T-helper 9 cell (primary cell): ENCODE measurements at regions not wholly inside any gene's neighbourhood (a gene's known extent, or its start where the extent isn't known, plus 50 kb on each side); places are given as distances from the start of the nearest gene placed in this dataset.

ENCODE experiments used
- DNase-seq: peaks from one replicate; pipeline ENCODE4 v3.0.0-alpha.2; 2020

- DNase-seq: no peak
Measured at GRCh38 chr10:88110822-88111221, 247.4 kb downstream of the PTEN start.

GRCh38 chr10:88111294-88111693 is 247.9 kb downstream of the PTEN start:
- no peak for DNase-seq

GRCh38 chr10:88113232-88113631 is 249.8 kb downstream of the PTEN start:
- no peak for DNase-seq

- DNase-seq: no peak
Measured at GRCh38 chr10:88113657-88114272, 250.3 kb downstream of the PTEN start.

- no peak for DNase-seq
Measured at GRCh38 chr10:88114368-88114767, 250.9 kb downstream of the PTEN start.

GRCh38 chr10:88115407-88115806 is 252.0 kb downstream of the PTEN start:
- DNase-seq: no peak

- no peak for DNase-seq
Measured at GRCh38 chr10:88115968-88116367, 252.5 kb downstream of the PTEN start.

GRCh38 chr10:88116481-88116880 is 253.1 kb downstream of the PTEN start:
- no peak for DNase-seq

- DNase-seq: no peak
Measured at GRCh38 chr10:88116971-88117626, 253.7 kb downstream of the PTEN start.

GRCh38 chr10:88117869-88118632 is 254.6 kb downstream of the PTEN start:
- no peak for DNase-seq

- DNase-seq: no peak
Measured at GRCh38 chr10:88118729-88119128, 255.3 kb downstream of the PTEN start.

GRCh38 chr10:88119160-88119559 is 255.7 kb downstream of the PTEN start:
- no peak for DNase-seq

GRCh38 chr10:88120075-88120474 is 256.6 kb downstream of the PTEN start:
- DNase-seq: no peak

- DNase-seq: no peak
Measured at GRCh38 chr10:88120599-88121333, 257.3 kb downstream of the PTEN start.

- no peak for DNase-seq
Measured at GRCh38 chr10:88121361-88121760, 257.9 kb downstream of the PTEN start.

GRCh38 chr10:88122145-88122544 is 258.7 kb downstream of the PTEN start:
- DNase-seq: no peak

GRCh38 chr10:88122576-88122975 is 259.2 kb downstream of the PTEN start:
- DNase-seq: no peak

GRCh38 chr10:88125766-88126165 is 262.3 kb downstream of the PTEN start:
- DNase-seq: no peak

GRCh38 chr10:88126699-88127098 is 263.3 kb downstream of the PTEN start:
- DNase-seq: no peak

- no peak for DNase-seq
Measured at GRCh38 chr10:88127269-88127668, 263.8 kb downstream of the PTEN start.

- DNase-seq: no peak
Measured at GRCh38 chr10:88127766-88128165, 264.3 kb downstream of the PTEN start.

- DNase-seq: no peak
Measured at GRCh38 chr10:88129013-88129412, 265.6 kb downstream of the PTEN start.

GRCh38 chr10:88130912-88131311 is 267.5 kb downstream of the PTEN start:
- DNase-seq: no peak
